RWPE2 (cell line): ENCODE measurements at regions not wholly inside any gene's neighbourhood (a gene's known extent, or its start where the extent isn't known, plus 50 kb on each side); places are given as distances from the start of the nearest gene placed in this dataset.

Experiments used
- ATAC-seq: fragments of 200-7000 bp; cut with Tn5 transposase; 3 replicates; pipeline ENCODE4 v1.9.1; 2021; ENCODE audit warnings: low read depth
- DNase-seq: peaks from one replicate; pipeline ENCODE4 v3.0.0-alpha.2; 2020; ENCODE audit warnings: low spot score
- H3K27ac ChIP-seq: fragments of 450-650 bp; 2 replicates; pipeline ENCODE4 v1.5.1; 2017; ENCODE audit warnings: mild to moderate bottlenecking; ENCODE audit not compliant: poor library complexity, severe bottlenecking
- H3K27me3 ChIP-seq: fragments of 250-450 bp; sonication (Bioruptor Pico); 2 replicates; pipeline ENCODE4 v1.5.1; 2021; ENCODE audit warnings: mild to moderate bottlenecking, moderate library complexity; ENCODE audit not compliant: insufficient read depth, poor library complexity, severe bottlenecking
- H3K36me3 ChIP-seq: fragments of 250-450 bp; sonication (Bioruptor Pico); 2 replicates; pipeline ENCODE4 v1.5.1; 2020; ENCODE audit warnings: low read depth, mild to moderate bottlenecking, moderate library complexity
- H3K4me1 ChIP-seq: fragments of 250-450 bp; sonication (Bioruptor Pico); 2 replicates; pipeline ENCODE4 v1.5.1; 2021; ENCODE audit warnings: mild to moderate bottlenecking, moderate library complexity; ENCODE audit not compliant: insufficient read depth, poor library complexity, severe bottlenecking
- H3K4me3 ChIP-seq: fragments of 250-450 bp; sonication (Bioruptor Pico); 2 replicates; pipeline ENCODE4 v1.5.1; 2021; ENCODE audit warnings: mild to moderate bottlenecking, moderate library complexity; ENCODE audit not compliant: severe bottlenecking
- H3K9me3 ChIP-seq: fragments of 250-450 bp; sonication (Bioruptor Pico); 2 replicates; pipeline ENCODE4 v1.5.1; 2021; ENCODE audit warnings: mild to moderate bottlenecking, moderate library complexity; ENCODE audit not compliant: severe bottlenecking
- CTCF ChIP-seq: fragments of 450-650 bp; IDR thresholded peaks from one replicate; pipeline ENCODE4 v1.5.1; 2017; ENCODE audit warnings: mild to moderate bottlenecking, moderate library complexity; ENCODE audit not compliant: poor library complexity, severe bottlenecking

GRCh38 chr9:14520341-14520740, 172.9 kb downstream of the ZDHHC21 start:
- H3K4me3 ChIP-seq, result no peak overlapping the region
- no peaks in the 10 kb centered on the region for H3K9me3 ChIP-seq
- no peak overlapping the region for H3K27ac ChIP-seq
- DNase-seq, result no peak
- no peaks in the 10 kb centered on the region for H3K4me1 ChIP-seq
- no peak for TF ChIP-seq CTCF
- H3K27me3 ChIP-seq, result no peaks in the 10 kb centered on the region
- ATAC-seq, result no peak
- no peaks in the 10 kb centered on the region for H3K36me3 ChIP-seq

- H3K9me3 ChIP-seq, result no peaks in the 10 kb centered on the region
- ATAC-seq (no peak), DNase-seq (no peak)
- no peaks in the 10 kb centered on the region for H3K4me1 ChIP-seq
- H3K4me3 ChIP-seq, result no peak overlapping the region
- TF ChIP-seq CTCF, result no peak
- H3K27ac ChIP-seq, result no peak overlapping the region
- H3K27me3 ChIP-seq, result no peaks in the 10 kb centered on the region
- no peaks in the 10 kb centered on the region for H3K36me3 ChIP-seq
Observed at GRCh38 chr9:14517154-14517906, 175.9 kb downstream of the ZDHHC21 start.

- Histone ChIP-seq H3K4me3 (no peak overlapping the region), H3K36me3 (no peaks in the 10 kb centered on the region), H3K9me3 (no peaks in the 10 kb centered on the region), H3K4me1 (no peaks in the 10 kb centered on the region), H3K27ac (no peak overlapping the region), H3K27me3 (no peaks in the 10 kb centered on the region)
- TF ChIP-seq CTCF, result no peak
- DNase-seq (no peak), ATAC-seq (no peak)
Observed at GRCh38 chr9:14516656-14517055, 176.6 kb downstream of the ZDHHC21 start.

- Histone ChIP-seq H3K4me3 (no peak overlapping the region), H3K4me1 (no peaks in the 10 kb centered on the region), H3K27ac (no peak overlapping the region), H3K9me3 (no peaks in the 10 kb centered on the region), H3K36me3 (no peaks in the 10 kb centered on the region), H3K27me3 (no peaks in the 10 kb centered on the region)
- TF ChIP-seq CTCF, result no peak
- DNase-seq (no peak), ATAC-seq (no peak)
Observed at GRCh38 chr9:14515571-14516198, 177.5 kb downstream of the ZDHHC21 start.

GRCh38 chr9:14515049-14515448, 178.2 kb downstream of the ZDHHC21 start:
- no peaks in the 10 kb centered on the region for H3K27me3 ChIP-seq
- no peak overlapping the region for H3K27ac ChIP-seq
- ATAC-seq, result no peak
- no peaks in the 10 kb centered on the region for H3K4me1 ChIP-seq
- no peaks in the 10 kb centered on the region for H3K9me3 ChIP-seq
- no peak for TF ChIP-seq CTCF
- no peaks in the 10 kb centered on the region for H3K36me3 ChIP-seq
- no peak overlapping the region for H3K4me3 ChIP-seq
- no peak for DNase-seq
